Psoas muscle (tissue), 7 donors: ENCODE measurements at regions not wholly inside any gene's neighbourhood (a gene's known extent, or its start where the extent isn't known, plus 50 kb on each side); places are given as distances from the start of the nearest gene placed in this dataset.

Experiments used
- ATAC-seq, 4 donors: fragments of 200-7000 bp; cut with Tn5 transposase; one replicate each; pipeline ENCODE4 v1.9.1; 2020; ENCODE audit warnings: moderate library complexity in 3 of 4, mild to moderate bottlenecking in 2 of 4
- DNase-seq, 2 donors: peaks; one replicate each; pipeline ENCODE4 v3.0.0-alpha.2; 2020
- H3K27ac ChIP-seq: fragments of 200-600 bp; one replicate; pipeline ENCODE4 v1.8.0; 2022
- H3K27me3 ChIP-seq, 3 donors: fragments of 200-600 bp in 1 of 3; one replicate each; pipeline versions ENCODE4 v1.6.1 to v1.8.0; 2013 to 2022; ENCODE audit warnings: low read length in 2 of 3, mild to moderate bottlenecking in 2 of 3, moderate library complexity in 1 of 3; ENCODE audit not compliant: insufficient read depth in 3 of 3
- H3K36me3 ChIP-seq, 2 donors: fragments of 200-600 bp in 1 of 2; one replicate each; pipeline versions ENCODE4 v1.6.1 to v1.8.0; 2013 to 2022; ENCODE audit warnings: low read depth in 1 of 2, mild to moderate bottlenecking in 1 of 2, moderate library complexity in 1 of 2; ENCODE audit not compliant: insufficient read depth in 1 of 2
- H3K4me1 ChIP-seq: fragments of 200-600 bp; one replicate; pipeline ENCODE4 v1.8.0; 2022
- H3K4me3 ChIP-seq: fragments of 200-600 bp; one replicate; pipeline ENCODE4 v1.8.0; 2022; ENCODE audit warnings: mild to moderate bottlenecking
- H3K9me3 ChIP-seq: fragments of 200-600 bp; one replicate; pipeline ENCODE4 v1.8.0; 2022
- CTCF ChIP-seq: fragments of 200-600 bp; IDR thresholded peaks from one replicate; pipeline ENCODE4 v1.8.0; 2022; ENCODE audit warnings: antibody characterized with exemption
- WGBS, 3 donors: extraction: QIAGEN DNeasy Blood & Tissue Kit; methylation state at CpG; one replicate each; pipeline versions ENCODE4 v1.1.6 to v1.1.7; 2013; 5-methylcytosine and 5-hydroxymethylcytosine counted together
- intact Hi-C, 2 donors: fragments of 100-400 bp; cut with DNase I; formaldehyde crosslinking; loops; one replicate each; pipeline versions ENCODE4 v1.11.0 to v1.14.2; 2022
- donor health status: healthy with polysubstance abuse.
- donor health status: DM: no; HTN: no; CAD: no; lungs with moderate emphysema.
- donor health status: Bipolar disorder and iron deficiency.
- donor health status: healthy.
- donor health status: DM: yes; HTN: yes; CAD: no.
- donor health status: DM: no; HTN: no; CAD: no.
- donor health status: DM: yes; HTN: yes; CAD: no.

GRCh38 chr20:11103866-11104265 lies 430.1 kb upstream of the JAG1 start:
- no peak for TF ChIP-seq CTCF
- no peak for DNase-seq
- peaks cover 5% of the 10 kb centered on the region for H3K4me1 ChIP-seq
- no peaks in the 10 kb centered on the region for H3K36me3 ChIP-seq
- no peak for ATAC-seq
- no peaks in the 10 kb centered on the region for H3K27me3 ChIP-seq
- H3K9me3 ChIP-seq: no peaks in the 10 kb centered on the region
- intact Hi-C loops: no loop called here
- WGBS, 3 donors: 91 to 100% (median 100%) methylated on average over 1 of the region's 1 CpG
- H3K4me3 ChIP-seq: no peak overlapping the region
- H3K27ac ChIP-seq: no peak overlapping the region

DNA sequence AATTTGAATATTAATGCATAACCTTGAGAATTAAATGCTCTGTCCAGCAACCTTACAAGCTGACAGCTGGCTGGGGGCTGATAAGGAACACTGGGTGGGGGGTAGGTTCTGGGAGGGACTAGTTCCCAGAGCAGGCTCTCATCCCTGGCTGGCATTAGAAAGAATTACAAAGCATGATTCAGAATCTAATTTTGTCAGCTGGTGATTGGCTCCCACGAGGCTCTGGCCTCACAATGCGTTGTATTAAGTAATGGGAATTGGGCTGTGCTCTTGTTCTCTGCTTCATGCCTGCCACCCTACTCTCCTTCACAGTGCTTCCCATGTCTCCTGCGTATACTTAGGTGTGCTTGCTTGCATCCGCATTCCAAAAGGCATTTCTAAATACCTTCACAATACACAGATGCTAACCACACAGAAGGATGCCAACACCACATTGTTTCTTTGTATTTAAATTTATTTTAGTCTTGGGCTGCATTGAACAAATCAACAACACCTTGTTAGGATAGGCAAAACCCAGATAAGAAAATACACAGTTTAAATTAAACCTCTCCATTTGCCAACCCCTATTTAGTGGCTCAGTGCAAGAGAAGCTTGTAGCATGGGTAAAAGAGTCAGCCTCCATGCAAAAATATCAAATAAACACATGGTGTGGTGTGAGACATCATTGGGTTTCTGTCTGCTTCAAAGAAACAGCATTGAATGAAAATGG lies 434.5 kb upstream of the JAG1 start:
- H3K27me3 ChIP-seq: no peaks in the 10 kb centered on the region
- H3K4me3 ChIP-seq: no peak overlapping the region
- ATAC-seq (peak; percentile 87 to 99 (median 96)), DNase-seq (no peak)
- no peak for TF ChIP-seq CTCF
- 24 to 37% (median 36%) methylated on average over 4 of the region's 4 CpGs for WGBS, 3 donors
- intact Hi-C loops: no loop called here
- peaks cover 5% of the 10 kb centered on the region for H3K4me1 ChIP-seq
- peak overlapping the region; percentile 25 for H3K27ac ChIP-seq
- no peaks in the 10 kb centered on the region for H3K9me3 ChIP-seq
- no peaks in the 10 kb centered on the region for H3K36me3 ChIP-seq

DNA sequence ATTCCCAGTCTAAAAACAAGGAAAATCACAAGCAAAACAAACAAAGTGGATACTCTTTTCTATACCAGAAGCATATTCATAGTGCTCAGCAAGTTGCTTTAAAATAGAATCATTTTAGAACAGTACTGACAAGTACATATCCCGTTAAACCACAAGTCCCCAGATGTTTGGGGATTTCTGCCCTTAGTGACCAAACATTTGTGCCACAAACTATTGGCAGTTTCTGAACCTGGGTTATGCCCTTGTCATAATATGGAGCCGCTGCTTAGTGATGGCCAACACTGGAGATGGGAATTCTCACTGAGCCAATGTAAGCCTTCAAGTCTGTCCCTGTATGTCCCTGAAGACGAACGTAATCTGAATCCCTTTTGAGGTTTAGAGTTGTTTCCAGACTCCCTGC lies 436.7 kb upstream of the JAG1 start:
- Histone ChIP-seq H3K27ac (no peak overlapping the region), H3K27me3 (no peaks in the 10 kb centered on the region), H3K9me3 (no peaks in the 10 kb centered on the region), H3K4me1 (peaks cover 5% of the 10 kb centered on the region), H3K4me3 (no peak overlapping the region), H3K36me3 (no peaks in the 10 kb centered on the region)
- no peak for DNase-seq
- no peak for ATAC-seq
- no peak for TF ChIP-seq CTCF
- 83 to 97% (median 87%) methylated on average over 4 of the region's 4 CpGs for WGBS, 3 donors
- intact Hi-C loops: no loop called here

DNA sequence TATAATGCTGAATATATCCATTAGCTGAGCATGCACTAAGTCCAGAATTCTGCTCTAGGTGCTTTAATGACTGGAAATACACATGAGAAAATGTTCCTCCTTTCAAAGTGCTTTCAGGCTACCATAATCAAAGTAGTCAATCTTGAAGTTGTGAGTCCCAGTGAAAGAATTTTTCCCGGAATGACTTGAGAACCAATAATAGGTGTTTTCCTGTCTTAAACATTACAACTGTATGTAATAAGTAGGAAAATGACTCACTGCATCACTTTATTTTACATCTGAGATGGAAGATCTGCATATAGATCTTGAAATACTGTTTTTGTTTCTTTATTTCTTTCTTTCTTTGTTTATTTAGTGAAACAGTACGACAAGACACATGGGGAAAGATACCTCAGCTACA lies 437.4 kb upstream of the JAG1 start:
- TF ChIP-seq CTCF: no peak
- H3K4me3 ChIP-seq: no peak overlapping the region
- H3K36me3 ChIP-seq: no peaks in the 10 kb centered on the region
- no peaks in the 10 kb centered on the region for H3K27me3 ChIP-seq
- ATAC-seq: no peak
- H3K27ac ChIP-seq: no peak overlapping the region
- peaks cover 5% of the 10 kb centered on the region for H3K4me1 ChIP-seq
- no peaks in the 10 kb centered on the region for H3K9me3 ChIP-seq
- DNase-seq: no peak
- 91 to 92% (median 92%) methylated on average over 2 of the region's 2 CpGs for WGBS, 3 donors
- intact Hi-C loops: no loop called here

- Histone ChIP-seq H3K4me3 (no peak overlapping the region), H3K36me3 (no peaks in the 10 kb centered on the region), H3K27me3 (no peaks in the 10 kb centered on the region), H3K27ac (no peak overlapping the region), H3K4me1 (peaks cover 2% of the 10 kb centered on the region), H3K9me3 (no peaks in the 10 kb centered on the region)
- ATAC-seq (peak in 1 of 4 donors; percentile 36), DNase-seq (no peak)
- 49 to 73% (median 58%) methylated on average over 2 of the region's 2 CpGs for WGBS, 3 donors
- TF ChIP-seq CTCF: no peak
- intact Hi-C loops: no loop called here
Measured at GRCh38 chr20:11112832-11113231, 439.0 kb upstream of the JAG1 start.
